HG02759 (cell line): ENCODE measurements at regions not wholly inside any gene's neighbourhood (a gene's known extent, or its start where the extent isn't known, plus 50 kb on each side); places are given as distances from the start of the nearest gene placed in this dataset.
"Not testable (repeated sequence)": the region's sequence is repeated elsewhere in the genome, so short reads cannot be mapped to it uniquely, and the experiment has no call there.

Source experiments
- ATAC-seq: cut with Tn5 transposase; IDR thresholded peaks from one replicate; pipeline ENCODE4 v1.9.1; 2021; ENCODE audit warnings: mild to moderate bottlenecking, moderate library complexity; ENCODE audit not compliant: unreplicated experiment

DNA sequence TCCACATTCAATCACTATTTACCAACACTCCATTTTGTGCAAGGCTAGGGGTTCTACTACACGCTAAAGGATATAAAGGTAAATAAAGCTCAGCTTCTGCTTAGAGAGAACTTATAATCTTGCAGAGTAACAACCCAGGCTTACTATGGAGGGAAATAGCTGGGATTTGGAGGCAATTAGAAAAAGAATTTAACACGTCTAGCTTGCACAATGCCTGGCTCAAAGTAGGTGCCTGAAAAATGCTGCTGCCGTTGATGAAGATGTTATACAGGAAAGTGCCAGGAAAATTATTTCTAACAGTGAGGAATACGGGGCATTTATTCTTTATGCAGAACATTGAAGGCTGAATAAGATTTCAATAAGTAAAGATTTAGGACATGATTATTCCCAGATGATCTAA is 214.2 kb downstream of the KITLG start:
- ATAC-seq: no peak

DNA sequence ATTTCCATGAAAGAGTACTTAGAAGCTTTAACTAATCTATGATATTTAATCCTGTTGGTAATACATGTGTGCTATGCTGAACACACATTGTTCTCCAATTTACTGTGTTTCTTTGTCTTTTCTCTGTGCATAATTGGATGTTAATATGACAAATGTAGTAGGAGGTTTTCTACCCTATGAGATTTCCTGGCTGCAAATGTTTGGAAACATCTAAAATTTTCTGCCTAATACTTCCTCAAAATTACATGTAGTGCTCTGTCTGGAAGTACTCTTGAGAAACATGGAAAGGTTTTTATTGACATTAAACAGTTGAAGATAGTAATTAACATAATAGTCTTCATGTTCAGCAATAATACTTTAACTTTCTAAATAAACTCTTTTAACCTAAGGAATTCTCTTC is 213.0 kb downstream of the KITLG start:
- ATAC-seq: no peak

DNA sequence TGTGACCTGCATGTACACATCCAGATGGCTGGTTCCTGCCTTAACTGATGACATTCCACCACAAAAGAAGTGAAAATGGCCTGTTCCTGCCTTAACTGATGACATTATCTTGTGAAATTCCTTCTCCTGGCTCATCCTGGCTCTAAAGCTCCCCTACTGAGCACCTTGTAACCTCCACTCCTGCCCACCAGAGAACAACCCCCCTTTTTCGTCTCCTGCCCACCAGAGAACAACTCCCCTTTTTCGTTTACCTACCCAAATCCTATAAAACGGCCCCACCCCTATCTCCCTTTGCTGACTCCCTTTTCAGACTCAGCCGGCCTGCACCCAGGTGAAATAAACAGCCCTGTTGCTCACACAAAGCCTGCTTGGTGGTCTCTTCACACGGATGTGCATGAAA is 212.2 kb downstream of the KITLG start:
- ATAC-seq: not testable (repeated sequence)

DNA sequence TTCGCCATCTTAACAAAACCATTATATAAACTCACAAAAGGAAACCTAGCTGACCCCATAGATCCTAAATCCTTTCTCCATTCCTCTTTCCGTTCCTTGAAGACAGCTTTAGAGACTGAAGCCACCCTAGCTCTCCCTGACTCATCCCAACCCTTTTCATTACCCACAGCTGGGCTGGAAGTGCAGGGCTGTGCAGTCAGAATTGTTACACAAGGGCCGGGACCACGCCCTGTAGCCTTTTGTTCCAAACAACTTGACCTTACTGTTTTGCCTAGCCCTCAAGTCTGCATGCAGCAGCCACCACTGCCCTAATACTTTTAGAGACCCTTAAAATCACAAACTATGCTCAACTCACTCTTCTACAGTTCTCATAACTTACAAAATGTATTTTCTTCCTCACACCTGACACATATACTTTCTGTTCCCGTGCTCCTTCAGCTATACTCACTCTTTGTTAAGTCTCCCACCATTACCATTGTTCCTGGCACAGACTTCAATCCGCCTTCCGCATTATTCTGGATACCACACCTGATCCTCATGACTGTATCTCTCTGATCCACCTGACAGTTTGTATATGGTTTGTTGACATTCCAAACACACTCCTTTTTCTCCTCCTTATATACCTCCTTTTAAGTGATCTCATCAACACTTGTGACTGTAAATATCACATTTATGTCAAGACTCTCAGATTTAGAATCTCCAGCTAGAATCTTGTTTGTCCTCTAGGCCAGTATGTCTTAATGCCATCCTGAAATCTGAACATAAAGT is 208.7 kb downstream of the KITLG start:
- ATAC-seq: no peak

DNA sequence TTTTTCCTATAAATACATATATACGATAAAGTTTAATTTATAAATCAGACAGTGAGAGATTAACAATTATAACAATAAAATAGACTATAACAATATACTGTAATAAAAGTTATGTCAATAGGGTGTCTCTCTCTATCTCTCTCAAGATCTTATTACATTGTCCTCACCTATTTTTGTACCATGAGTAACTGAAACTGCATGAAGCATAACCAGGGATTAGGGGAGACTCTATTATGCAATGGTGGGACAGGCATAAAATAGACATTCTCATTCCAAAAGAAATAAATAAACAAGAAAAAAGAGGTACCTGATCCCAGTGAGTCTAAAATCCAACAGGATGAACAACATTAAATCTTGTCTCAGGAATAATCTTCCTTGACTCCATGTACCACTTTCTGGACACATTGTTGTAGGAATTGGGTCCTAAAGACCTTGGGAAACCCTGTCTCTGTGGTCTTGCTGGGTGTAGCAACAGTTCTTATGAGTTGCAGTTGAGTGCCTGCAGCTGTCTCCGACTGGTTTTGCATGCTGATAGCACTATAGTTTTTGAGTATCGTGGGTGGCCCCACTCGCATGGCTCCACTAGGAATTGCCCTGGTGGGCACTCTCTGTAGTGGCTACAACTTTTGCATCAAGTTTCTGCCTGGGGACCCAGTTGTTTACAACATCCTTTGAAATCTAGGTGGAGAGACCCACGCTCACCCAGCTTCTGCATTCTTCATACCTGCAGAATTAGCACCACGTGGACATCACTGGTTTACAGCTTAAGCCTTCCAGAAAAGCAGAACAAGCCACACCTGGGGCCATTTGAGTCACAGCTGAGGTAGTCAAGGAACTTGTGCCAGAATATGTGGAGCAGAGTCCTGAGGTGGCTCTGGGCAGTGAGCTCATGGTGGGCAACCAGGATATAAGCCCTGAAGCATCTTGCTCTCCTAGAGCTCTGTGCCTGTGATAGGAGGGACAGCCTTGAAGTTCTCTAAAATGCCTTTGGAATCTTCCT is 204.7 kb downstream of the KITLG start:
- ATAC-seq: no peak

DNA sequence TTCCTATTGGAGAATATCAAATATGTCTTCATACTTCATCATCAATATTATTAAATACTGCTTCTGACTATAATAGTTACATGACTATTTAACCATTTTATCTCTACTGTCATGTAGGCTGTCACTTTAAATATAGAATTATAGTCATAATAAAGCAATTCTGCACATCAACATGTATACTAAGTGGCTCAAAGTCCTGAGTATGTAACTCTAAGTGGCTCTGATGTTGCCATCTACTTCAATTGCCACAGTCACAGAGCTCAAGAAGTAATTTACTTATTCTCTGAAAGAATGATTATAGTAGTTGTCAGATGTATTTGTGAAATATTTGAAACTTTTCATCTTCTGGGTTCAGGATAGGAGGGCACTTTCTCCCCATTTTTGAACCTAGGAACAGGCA is 202.3 kb downstream of the KITLG start:
- ATAC-seq: no peak

DNA sequence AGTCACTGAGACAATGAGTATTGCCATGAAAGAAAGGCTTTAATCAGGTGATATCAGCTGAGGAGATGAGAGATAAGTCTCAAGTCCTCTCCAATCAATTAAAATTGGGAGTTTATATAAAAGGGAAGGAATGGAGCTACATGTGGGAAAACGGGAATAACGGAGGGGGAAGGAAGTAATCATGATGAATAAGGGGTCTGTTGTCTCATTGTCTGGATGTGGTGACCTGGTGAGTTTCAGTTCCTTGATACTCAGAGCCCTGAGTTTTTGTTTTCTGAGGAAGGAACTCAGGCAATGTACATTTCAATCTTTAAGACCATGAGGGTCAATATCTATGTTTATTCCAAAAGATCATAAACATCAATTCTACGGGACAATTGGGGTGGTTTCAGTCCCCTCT is 198.8 kb downstream of the KITLG start:
- ATAC-seq: no peak

DNA sequence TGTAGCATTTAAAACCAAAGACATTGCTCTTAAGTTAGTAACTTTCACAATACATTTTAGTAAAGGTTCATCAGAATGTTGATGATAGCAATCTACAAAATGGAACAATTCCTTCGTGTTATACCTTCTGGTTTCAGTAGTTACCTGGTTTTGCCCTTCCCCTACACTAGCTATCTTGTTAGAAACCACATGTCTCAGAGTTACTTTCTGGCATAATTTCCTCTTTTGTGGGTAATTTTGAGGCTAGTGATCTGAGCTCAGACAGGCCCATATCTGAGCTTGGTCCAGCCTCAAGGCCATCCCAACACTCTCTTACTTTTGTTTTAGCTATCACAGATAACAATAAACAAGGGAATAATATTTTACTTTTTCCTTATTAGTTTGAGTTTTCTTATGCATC is 196.9 kb downstream of the KITLG start:
- ATAC-seq: no peak

DNA sequence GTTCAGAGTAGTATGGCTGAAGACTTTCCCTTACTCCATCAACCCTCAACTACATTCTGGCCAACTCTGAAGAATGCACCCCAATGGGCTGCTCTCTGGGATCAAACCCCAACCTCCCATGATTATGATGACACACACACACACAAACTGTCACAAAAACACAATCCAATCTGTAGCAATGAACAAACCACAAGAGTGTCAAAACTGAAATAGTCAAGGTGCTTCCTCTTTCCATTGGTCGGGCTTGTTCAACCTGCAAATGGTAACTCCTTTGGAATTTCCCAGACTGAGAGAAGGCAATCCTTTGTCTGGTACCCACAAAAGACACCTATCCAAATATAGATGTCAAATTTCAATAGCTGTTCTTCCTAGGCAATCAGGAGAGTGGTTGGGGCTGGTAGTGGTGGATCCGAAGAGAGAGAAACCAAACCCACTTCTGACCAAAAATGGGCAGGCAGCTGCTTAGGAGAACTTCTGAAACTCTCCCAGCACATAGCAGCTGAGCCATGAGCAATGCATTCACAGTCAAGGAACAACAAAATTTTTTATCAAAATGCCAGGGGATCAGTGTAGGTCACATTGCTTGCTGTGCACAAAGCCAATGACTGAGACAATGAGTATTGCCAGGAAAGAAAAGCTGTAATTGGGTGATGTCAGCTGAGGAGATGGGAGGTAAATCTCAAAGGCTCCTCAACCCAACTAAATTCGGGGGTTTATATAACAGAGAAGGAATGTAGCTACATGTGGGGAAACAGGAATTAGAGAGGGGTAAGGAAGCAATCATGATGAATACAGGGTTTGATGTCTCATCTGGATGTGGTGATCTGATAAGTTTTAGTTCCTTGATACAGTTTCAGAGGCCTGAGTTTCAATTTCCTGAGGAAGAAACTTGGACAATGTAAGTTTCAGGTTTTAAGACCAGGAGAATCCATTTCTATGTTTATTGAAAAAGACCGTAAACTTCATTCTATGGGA is 191.4 kb downstream of the KITLG start:
- ATAC-seq: peak; percentile 61

DNA sequence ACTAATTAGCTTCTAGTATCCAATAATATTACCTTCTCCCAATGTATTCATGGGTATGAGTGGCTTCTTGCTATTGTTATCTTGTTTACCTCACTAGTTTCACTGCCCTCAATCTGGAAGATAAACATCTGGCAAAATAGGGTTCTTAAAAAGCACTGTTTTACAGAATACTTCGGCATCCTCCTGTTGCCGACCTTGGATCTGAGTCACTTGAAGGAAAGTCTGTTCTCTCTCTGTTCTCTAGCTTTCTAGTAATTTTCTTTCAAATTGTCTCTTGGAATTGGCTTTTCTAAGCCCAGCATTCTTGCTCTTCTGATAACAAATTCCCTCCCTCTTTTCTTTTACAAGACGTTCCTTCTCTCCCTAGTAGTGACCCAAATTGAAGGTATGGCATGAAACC is 189.5 kb downstream of the KITLG start:
- ATAC-seq: no peak

DNA sequence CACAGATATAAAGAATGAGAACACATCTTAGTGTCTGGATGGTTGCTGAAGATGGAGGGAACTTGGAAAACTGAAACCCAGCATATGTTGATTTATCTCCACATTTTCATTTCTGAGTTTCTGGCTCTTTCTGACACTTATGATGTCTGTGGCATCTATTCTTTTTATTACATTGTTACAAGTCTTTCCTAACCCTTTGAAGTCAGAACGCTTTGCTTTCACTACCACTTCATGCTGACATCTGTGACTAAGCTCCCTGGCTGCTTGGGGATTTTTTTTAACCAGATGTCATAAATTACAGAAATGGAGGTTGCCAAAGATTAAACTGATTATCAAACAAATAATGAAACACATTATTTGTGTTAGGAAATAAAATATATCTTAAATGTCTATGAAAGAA is 188.7 kb downstream of the KITLG start:
- peak; percentile 34 for ATAC-seq

DNA sequence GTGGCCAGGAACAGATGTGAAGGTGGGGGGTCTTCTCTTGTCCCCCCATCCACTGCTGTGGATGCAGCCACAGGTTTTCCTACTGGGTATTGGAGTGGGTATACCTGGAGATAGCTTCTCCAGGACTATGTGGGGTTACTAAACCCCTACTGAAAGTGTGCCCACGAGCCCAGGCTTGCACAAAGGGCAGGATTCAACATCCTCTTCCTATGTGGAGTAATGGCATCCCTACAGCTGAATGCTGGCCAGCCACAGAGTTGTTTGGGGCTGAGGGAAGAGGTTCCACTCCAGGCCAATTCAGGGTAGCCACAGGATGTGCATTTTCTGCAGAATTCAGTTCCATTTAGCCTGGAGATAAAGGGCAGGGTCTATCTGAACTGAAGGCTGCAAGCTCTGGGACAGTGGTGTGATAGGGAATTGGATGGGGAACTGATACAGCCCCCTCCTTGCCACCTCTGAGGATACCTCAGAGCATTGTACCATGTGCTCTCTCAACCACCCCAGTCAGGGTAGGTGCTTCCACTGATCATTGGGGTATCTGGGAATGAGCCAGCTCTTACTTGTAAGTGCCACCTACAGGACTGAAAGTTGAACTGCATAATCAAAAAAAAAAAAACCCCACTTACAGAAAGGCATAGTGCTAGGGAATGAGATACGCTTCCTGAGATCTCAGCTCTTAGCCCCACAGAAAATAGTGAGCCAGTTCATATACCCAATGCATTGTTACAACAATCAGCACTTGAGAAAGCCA is 187.1 kb downstream of the KITLG start:
- peak; percentile 40 for ATAC-seq

DNA sequence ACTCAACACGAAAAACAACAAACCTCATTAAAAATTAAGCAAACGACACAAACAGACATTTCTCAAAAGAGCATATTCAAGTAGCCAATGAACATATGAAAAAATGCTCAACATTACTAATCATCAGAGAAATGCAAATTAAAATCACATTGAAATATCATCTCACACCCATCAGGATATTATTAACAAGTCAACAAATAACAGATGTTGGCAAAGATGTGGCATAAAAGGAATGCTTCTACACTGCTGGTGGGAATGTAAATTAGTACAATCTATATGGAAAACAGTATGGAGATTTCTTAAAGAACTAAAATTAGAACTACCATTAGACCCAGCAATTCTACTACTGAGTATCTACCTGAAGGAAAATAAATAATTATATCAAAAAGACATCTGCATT is 182.2 kb downstream of the KITLG start:
- ATAC-seq: no peak

DNA sequence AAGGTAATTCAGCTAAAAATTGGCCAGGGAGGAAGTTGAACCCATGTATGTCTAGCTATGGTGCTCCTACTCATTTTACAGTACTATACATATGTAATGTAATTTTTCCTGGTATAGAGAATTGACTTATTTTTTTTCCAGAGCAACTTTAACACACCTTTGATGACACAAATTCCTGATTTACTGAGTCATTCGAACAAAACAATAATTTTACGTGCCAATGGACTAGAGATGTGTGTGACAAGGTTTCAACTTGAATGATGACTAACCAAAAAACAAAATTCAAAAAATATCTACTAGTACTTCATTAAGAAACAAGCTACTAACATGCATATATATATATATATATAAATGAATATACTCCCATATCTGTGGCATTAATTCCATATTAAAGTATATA is 180.5 kb downstream of the KITLG start:
- ATAC-seq: no peak

DNA sequence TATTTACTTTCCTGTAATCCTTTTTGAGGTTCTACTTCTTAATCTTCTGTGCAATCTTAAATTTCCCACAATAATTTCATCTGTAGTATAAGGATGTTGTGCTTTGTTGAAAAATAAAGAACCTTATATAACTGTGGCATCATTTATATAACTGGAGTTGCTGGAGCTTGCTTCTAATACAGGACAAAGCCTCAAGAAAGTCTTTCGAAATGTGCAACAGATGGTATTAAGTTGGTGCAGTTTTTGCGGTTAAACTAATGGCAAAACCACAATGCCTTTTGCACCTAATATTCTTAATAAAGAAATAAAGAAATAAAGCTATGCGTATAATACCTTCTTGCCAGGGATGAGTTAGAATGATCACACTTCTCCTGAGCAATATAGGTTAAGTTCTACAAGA is 180.0 kb downstream of the KITLG start:
- no peak for ATAC-seq

DNA sequence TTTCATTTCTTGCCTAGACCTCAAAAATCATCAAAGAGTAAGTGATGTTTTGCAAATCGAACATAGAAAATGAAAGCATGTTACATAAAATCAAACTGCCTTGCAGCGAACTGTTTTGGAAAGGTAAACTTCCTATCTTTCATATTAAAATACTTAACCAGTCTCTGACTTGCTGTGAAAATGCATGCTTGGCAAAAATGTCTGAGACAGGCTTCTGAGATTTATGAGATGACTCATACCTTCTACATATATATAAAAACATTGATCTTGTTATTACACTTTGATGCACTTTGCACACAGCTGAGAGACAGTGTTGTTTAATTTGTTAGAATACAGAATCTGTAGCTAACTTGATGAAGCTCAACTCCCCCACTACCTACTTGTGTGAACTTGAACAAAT is 179.1 kb downstream of the KITLG start:
- ATAC-seq: no peak

DNA sequence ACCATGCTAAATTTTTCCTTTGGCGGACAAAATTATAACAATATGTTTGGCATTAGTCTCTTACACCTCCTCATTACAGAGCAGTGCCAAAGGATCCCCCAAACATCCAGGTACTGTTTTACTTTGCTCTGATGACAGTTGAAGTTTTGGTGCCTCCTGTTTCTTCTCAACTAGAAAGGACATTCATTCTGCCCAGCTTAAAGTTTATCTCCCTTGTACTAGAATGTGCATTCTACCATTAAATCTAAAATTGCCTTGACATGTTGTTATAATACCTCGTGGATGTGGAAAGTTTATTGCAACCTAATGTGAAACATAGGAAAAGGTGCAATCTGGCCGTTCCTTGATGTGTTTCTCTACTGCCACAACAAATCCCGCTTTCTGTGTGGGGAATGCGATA is 173.4 kb downstream of the KITLG start:
- no peak for ATAC-seq

DNA sequence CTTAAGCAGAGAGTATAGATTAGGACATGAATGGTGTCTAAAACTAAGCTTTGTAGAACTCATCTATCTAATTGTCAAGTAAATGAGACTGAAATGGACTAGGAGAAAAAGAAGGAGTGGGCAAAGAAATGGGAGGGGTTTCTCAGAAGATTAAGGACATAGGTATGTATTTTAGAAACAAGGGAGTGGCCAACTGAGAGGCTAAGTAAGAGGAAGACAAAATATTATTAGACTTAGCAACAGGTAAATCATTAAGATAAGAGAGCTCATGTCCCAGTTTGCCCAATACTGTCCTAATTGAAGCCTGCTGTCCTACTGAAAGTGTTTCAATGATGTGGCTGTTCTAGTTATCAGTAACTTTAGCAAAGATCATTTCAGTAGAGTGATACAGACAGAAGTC is 171.4 kb downstream of the KITLG start:
- no peak for ATAC-seq

DNA sequence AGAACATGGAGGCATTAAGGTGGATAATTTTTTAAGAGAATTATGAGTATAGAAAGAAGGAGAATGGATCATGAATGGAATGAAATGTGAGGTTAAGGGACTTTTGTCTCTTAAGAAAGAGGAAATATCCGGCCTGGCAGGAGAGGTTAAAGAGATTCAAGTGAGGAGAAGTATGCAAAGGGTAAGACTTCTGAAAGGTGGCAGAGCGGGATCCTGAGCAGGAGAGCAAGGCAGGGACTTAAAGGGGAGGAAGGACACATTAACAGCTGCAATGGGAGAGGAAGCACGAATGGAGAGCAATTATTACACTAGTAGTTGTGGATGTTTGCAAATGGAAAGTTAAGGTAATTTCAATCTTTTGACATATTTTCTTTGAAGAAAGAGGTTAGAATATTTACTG is 171.0 kb downstream of the KITLG start:
- ATAC-seq: no peak

DNA sequence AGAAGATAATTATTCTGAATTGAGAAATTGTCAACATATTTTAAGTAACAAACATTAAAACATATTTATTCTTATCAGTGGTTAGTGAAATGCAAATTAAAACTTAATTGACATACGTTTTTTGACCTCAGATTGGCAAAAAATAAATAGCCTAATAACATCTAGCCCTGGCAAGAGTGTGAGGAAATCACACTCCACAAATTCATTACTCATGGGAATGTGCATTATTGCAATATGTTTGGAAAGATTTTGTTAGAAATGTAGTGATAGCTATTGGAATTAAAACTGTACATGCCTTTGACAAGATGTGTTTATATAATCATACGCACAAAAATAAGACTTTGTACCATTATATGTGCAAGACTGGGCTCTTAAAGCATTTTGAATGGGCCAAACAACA is 168.6 kb downstream of the KITLG start:
- no peak for ATAC-seq
